GM21381 (cell line): ENCODE measurements at regions not wholly inside any gene's neighbourhood (a gene's known extent, or its start where the extent isn't known, plus 50 kb on each side); places are given as distances from the start of the nearest gene placed in this dataset.
"Not testable (repeated sequence)": the region's sequence is repeated elsewhere in the genome, so short reads cannot be mapped to it uniquely, and the experiment has no call there.

Experiments
- ATAC-seq: cut with Tn5 transposase; IDR thresholded peaks from one replicate; pipeline ENCODE4 v1.9.1; 2021; ENCODE audit warnings: mild to moderate bottlenecking, moderate library complexity; ENCODE audit not compliant: unreplicated experiment

- not testable (repeated sequence) for ATAC-seq
Measured at GRCh38 chr3:125697126-125697525, 101.8 kb upstream of the OSBPL11 start.

- ATAC-seq: not testable (repeated sequence)
Measured at GRCh38 chr3:125697979-125698640, 102.8 kb upstream of the OSBPL11 start.

GRCh38 chr3:125715651-125716050 is 120.4 kb upstream of the OSBPL11 start:
- ATAC-seq: no peak

- ATAC-seq: not testable (repeated sequence)
Measured at GRCh38 chr3:125732151-125732550, 136.9 kb upstream of the OSBPL11 start.

GRCh38 chr3:125741991-125742718 is 146.9 kb upstream of the OSBPL11 start:
- ATAC-seq: not testable (repeated sequence)

GRCh38 chr3:125742845-125743244 is 147.5 kb upstream of the OSBPL11 start:
- not testable (repeated sequence) for ATAC-seq

GRCh38 chr3:125757050-125757449 is 161.8 kb upstream of the OSBPL11 start:
- ATAC-seq: not testable (repeated sequence)

- not testable (repeated sequence) for ATAC-seq
Measured at GRCh38 chr3:125758641-125759130, 163.4 kb upstream of the OSBPL11 start.

GRCh38 chr3:125762601-125763000 is 167.3 kb upstream of the OSBPL11 start:
- ATAC-seq: not testable (repeated sequence)

- ATAC-seq: not testable (repeated sequence)
Measured at GRCh38 chr3:125766285-125766826, 171.1 kb upstream of the OSBPL11 start.

- ATAC-seq: not testable (repeated sequence)
Measured at GRCh38 chr3:125766931-125767330, 171.6 kb upstream of the OSBPL11 start.

- ATAC-seq: no peak
Measured at GRCh38 chr3:125767641-125768040, 172.3 kb upstream of the OSBPL11 start.

- ATAC-seq: not testable (repeated sequence)
Measured at GRCh38 chr3:125768821-125769220, 173.5 kb upstream of the OSBPL11 start.

GRCh38 chr3:125771506-125771905 is 176.2 kb upstream of the OSBPL11 start:
- not testable (repeated sequence) for ATAC-seq

- not testable (repeated sequence) for ATAC-seq
Measured at GRCh38 chr3:125774433-125775034, 179.2 kb upstream of the OSBPL11 start.

- not testable (repeated sequence) for ATAC-seq
Measured at GRCh38 chr3:125775106-125775505, 179.8 kb upstream of the OSBPL11 start.

- not testable (repeated sequence) for ATAC-seq
Measured at GRCh38 chr3:125775606-125776294, 180.5 kb upstream of the OSBPL11 start.

GRCh38 chr3:125779276-125779675 is 184.0 kb upstream of the OSBPL11 start:
- ATAC-seq: not testable (repeated sequence)

GRCh38 chr3:125779918-125780317 is 184.6 kb upstream of the OSBPL11 start:
- not testable (repeated sequence) for ATAC-seq

- ATAC-seq: not testable (repeated sequence)
Measured at GRCh38 chr3:125781678-125782077, 186.4 kb upstream of the OSBPL11 start.

GRCh38 chr3:125790312-125790711 is 178.7 kb upstream of the ROPN1B start:
- ATAC-seq: not testable (repeated sequence)
